HEK293 (cell line): ENCODE measurements at regions not wholly inside any gene's neighbourhood (a gene's known extent, or its start where the extent isn't known, plus 50 kb on each side); places are given as distances from the start of the nearest gene placed in this dataset.

ENCODE experiments used
- BCL11A ChIP-seq: fragments of 450-650 bp; formaldehyde crosslinking; IDR thresholded peaks from 2 replicates; pipeline ENCODE4 v1.5.1; 2016; ENCODE audit warnings: low read depth, missing biosample characterization, missing genetic modification characterization
- CTCF ChIP-seq: fragments of 450-650 bp; formaldehyde crosslinking; IDR thresholded peaks from 2 replicates; pipeline ENCODE4 v1.5.1; 2016; ENCODE audit warnings: missing biosample characterization, missing genetic modification characterization
- IKZF3 ChIP-seq: fragments of 450-650 bp; IDR thresholded peaks from 2 replicates; pipeline ENCODE4 v1.5.0; 2018; ENCODE audit warnings: missing biosample characterization, mild to moderate bottlenecking, missing genetic modification characterization, moderate library complexity
- MZF1 ChIP-seq: fragments of 450-650 bp; formaldehyde crosslinking; IDR thresholded peaks from 2 replicates; pipeline ENCODE4 v1.5.1; 2017; ENCODE audit warnings: missing biosample characterization, missing genetic modification characterization, borderline replicate concordance
- SP2 ChIP-seq: fragments of 450-650 bp; formaldehyde crosslinking; IDR thresholded peaks from 2 replicates; pipeline ENCODE4 v1.5.1; 2016; ENCODE audit warnings: missing biosample characterization, missing genetic modification characterization
- SP7 ChIP-seq: fragments of 450-650 bp; formaldehyde crosslinking; IDR thresholded peaks from 2 replicates; pipeline ENCODE4 v1.5.1; 2016; ENCODE audit warnings: missing biosample characterization, missing genetic modification characterization
- TCF7L2 ChIP-seq: IDR thresholded peaks from 2 replicates; pipeline ENCODE4 v1.6.1; 2011; ENCODE audit warnings: low read depth, mild to moderate bottlenecking, inconsistent platforms, low read length, moderate library complexity, borderline replicate concordance
- ZNF140 ChIP-seq: fragments of 450-650 bp; formaldehyde crosslinking; IDR thresholded peaks from 2 replicates; pipeline ENCODE4 v1.5.1; 2016; ENCODE audit warnings: missing biosample characterization, missing genetic modification characterization
- ZNF580 ChIP-seq: fragments of 450-650 bp; formaldehyde crosslinking; IDR thresholded peaks from 2 replicates; pipeline ENCODE4 v1.5.1; 2016; ENCODE audit warnings: missing biosample characterization, missing genetic modification characterization
- ZNF692 ChIP-seq: fragments of 450-650 bp; formaldehyde crosslinking; IDR thresholded peaks from 2 replicates; pipeline ENCODE4 v1.5.1; 2016; ENCODE audit warnings: missing biosample characterization, missing genetic modification characterization

GRCh38 chr2:133818661-133819060, 250.4 kb upstream of the NCKAP5 start:
- TF ChIP-seq CTCF (tag by site-specific recombination) (no peak), TCF7L2 (no peak), IKZF3 (no peak), ZNF692 (tag by site-specific recombination) (no peak), SP2 (tag by site-specific recombination) (no peak), MZF1 (tag by site-specific recombination) (no peak), SP7 (tag by site-specific recombination) (no peak), ZNF140 (no peak), BCL11A (no peak), ZNF580 (tag by site-specific recombination) (no peak)
